ENCODE measurements at regions not wholly inside any gene's neighbourhood (a gene's known extent, or its start where the extent isn't known, plus 50 kb on each side); places are given as distances from the start of the nearest gene placed in this dataset.

DNA sequence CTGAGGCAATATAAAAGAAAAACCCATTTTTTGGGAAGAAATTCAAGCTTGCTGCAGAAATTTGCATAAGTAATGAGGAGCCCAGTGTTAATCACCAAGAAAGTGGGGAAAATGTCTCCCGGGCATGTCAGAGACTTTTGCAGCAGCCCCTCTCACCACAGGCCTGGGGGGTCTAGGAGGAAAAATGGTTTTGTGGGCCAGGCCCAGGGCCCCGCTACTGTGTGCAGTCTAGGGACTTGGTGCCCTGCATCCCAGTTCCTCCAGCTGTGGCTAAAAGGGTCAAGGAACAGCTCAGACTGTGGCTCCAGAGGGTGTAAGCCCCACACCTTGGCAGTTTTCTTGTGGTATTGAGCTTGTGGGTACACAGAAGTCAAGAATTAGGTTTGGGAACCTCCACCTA, 209.7 kb downstream of the HDGFL1 start:
- H3K4me1 ChIP-seq (ENCODE audit: insufficient read depth, low read length), result peaks cover under 1% of the 10 kb centered on the region
- H3K27me3 ChIP-seq (ENCODE audit: control insufficient read depth in 1 of 2, insufficient read depth in 2 of 2, low read length in 2 of 2), result no peaks in the 10 kb centered on the region
- no peak overlapping the region for H3K27ac ChIP-seq (ENCODE audit: low read depth, low read length)
- no peak overlapping the region for H3K4me3 ChIP-seq (ENCODE audit: low read depth in 1 of 2, low read length in 2 of 2)
- no peaks in the 10 kb centered on the region for H3K36me3 ChIP-seq (ENCODE audit: insufficient read depth, low read length)
- H3K9ac ChIP-seq (ENCODE audit: low read length), result no peak overlapping the region
- H3K9me3 ChIP-seq (ENCODE audit: low read length), result no peaks in the 10 kb centered on the region

GRCh38 chr6:22783931-22784330, 214.6 kb downstream of the HDGFL1 start:
- Histone ChIP-seq H3K4me3 (ENCODE audit: low read depth in 1 of 2, low read length in 2 of 2) (no peak overlapping the region), H3K4me1 (ENCODE audit: insufficient read depth, low read length) (peaks cover 10% of the 10 kb centered on the region), H3K9me3 (ENCODE audit: low read length) (no peaks in the 10 kb centered on the region), H3K36me3 (ENCODE audit: insufficient read depth, low read length) (no peaks in the 10 kb centered on the region), H3K27me3 (ENCODE audit: control insufficient read depth in 1 of 2, insufficient read depth in 2 of 2, low read length in 2 of 2) (no peaks in the 10 kb centered on the region), H3K27ac (ENCODE audit: low read depth, low read length) (no peak overlapping the region), H3K9ac (ENCODE audit: low read length) (no peak overlapping the region)

DNA sequence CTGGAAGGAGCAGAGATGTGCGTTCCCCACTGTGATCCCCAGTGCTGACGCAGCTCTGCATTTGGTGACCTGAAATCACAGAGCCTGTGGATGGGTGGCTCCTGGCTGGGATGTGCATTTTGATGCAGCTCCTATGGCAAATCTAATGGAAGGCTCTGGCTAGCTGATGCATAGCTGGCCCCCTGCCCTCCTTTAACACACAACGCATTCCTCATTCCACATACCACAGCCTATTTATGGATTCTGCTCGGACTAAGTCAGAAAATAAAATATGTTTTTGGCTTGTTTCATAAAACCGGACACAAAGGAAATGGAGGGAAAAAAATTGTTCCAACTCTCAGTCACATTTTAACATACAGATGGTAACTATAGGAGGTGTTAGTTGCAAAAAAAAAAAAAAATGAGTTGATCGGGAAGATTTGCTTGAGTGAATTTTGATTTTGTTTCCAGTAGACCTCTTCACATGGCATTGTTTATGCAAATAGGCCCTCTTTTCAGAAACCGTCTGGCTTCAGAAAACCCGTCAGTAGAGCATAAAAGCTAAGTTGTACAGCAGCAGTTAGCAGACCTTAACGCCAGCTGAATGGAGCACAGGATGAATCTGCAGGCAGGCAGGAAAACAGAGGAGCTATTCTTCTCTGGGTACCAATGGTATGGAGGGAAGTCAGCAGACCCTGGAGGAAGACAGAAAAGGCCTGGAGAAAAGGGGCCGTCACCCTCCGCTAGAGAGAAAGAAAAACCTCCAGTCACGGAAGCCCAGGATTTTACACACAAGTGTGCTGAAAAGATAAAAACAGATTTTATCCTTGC, 215.4 kb downstream of the HDGFL1 start:
- Histone ChIP-seq H3K27ac (ENCODE audit: low read depth, low read length) (no peak overlapping the region), H3K9me3 (ENCODE audit: low read length) (no peaks in the 10 kb centered on the region), H3K9ac (ENCODE audit: low read length) (no peak overlapping the region), H3K4me3 (ENCODE audit: low read depth in 1 of 2, low read length in 2 of 2) (no peak overlapping the region), H3K4me1 (ENCODE audit: insufficient read depth, low read length) (peaks cover 10% of the 10 kb centered on the region), H3K27me3 (ENCODE audit: control insufficient read depth in 1 of 2, insufficient read depth in 2 of 2, low read length in 2 of 2) (no peaks in the 10 kb centered on the region), H3K36me3 (ENCODE audit: insufficient read depth, low read length) (no peaks in the 10 kb centered on the region)

DNA sequence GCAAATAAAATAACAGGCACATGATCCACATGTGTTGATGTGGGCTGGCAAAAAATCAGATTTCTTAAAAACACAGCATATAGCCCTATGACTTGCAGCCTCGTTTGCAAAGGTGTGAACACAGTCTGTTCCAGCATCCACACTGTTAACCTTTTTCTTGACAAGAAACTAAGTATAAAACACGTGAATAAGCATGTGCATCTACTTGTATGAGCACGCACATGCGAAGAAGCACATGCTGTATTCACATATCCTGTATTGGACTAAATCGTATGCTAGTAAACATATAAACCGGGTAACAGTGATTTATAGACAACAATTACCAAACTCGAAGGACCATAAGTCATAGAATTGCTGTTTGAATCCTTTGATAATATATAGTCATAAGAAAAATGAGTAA, 218.7 kb downstream of the HDGFL1 start:
- no peak overlapping the region for H3K27ac ChIP-seq (ENCODE audit: low read depth, low read length)
- H3K9ac ChIP-seq (ENCODE audit: low read length), result no peak overlapping the region
- H3K36me3 ChIP-seq (ENCODE audit: insufficient read depth, low read length), result no peaks in the 10 kb centered on the region
- H3K4me3 ChIP-seq (ENCODE audit: low read depth in 1 of 2, low read length in 2 of 2), result no peak overlapping the region
- no peaks in the 10 kb centered on the region for H3K27me3 ChIP-seq (ENCODE audit: control insufficient read depth in 1 of 2, insufficient read depth in 2 of 2, low read length in 2 of 2)
- peaks cover 10% of the 10 kb centered on the region for H3K4me1 ChIP-seq (ENCODE audit: insufficient read depth, low read length)
- H3K9me3 ChIP-seq (ENCODE audit: low read length), result no peaks in the 10 kb centered on the region

- Histone ChIP-seq H3K9ac (ENCODE audit: low read length) (no peak overlapping the region), H3K27ac (ENCODE audit: low read depth, low read length) (no peak overlapping the region), H3K4me1 (ENCODE audit: insufficient read depth, low read length) (peaks cover 7% of the 10 kb centered on the region), H3K36me3 (ENCODE audit: insufficient read depth, low read length) (no peaks in the 10 kb centered on the region), H3K27me3 (ENCODE audit: control insufficient read depth in 1 of 2, insufficient read depth in 2 of 2, low read length in 2 of 2) (no peaks in the 10 kb centered on the region), H3K9me3 (ENCODE audit: low read length) (peaks cover 5% of the 10 kb centered on the region), H3K4me3 (ENCODE audit: low read depth in 1 of 2, low read length in 2 of 2) (no peak overlapping the region)
Measured at GRCh38 chr6:22789315-22789714, 219.9 kb downstream of the HDGFL1 start.

DNA sequence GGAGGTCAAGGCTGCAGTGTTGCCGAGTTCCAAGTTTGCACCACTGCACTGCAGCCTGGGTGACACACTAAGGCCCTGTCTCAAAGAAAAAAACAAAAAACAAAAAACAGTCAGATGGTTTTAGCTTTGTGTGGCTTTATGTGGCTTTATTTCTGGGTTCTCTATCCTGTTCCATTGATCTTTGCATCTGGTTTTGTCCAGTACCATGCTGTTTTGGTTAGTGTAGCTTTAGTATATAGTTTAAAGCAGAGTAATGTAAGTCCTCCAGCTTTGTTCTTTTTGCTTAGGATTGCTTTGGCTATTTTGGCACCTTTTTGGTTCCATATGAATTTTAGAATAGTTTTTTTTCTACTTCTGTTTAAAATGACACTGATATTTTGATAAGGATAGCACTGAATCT, 225.5 kb downstream of the HDGFL1 start:
- no peak overlapping the region for H3K4me3 ChIP-seq (ENCODE audit: low read depth in 1 of 2, low read length in 2 of 2)

DNA sequence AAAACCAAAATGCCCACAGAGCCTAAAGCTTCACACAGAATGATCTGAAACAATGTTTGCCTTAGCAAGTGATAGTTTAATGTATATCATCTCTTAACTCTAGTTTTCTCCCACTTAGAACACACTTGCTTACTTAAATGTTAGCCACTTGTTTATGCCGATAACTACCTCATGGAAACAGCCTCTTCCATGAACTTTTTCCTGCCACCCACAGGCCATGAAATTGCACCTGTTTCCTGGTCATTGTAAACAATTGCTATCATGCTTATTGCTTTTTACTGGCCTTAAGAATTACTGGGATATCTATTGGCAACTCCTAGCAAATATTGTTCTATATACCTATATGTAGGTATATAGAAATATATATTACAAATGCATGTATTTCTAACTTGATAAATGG, 231.1 kb downstream of the HDGFL1 start:
- no peaks in the 10 kb centered on the region for H3K9me3 ChIP-seq (ENCODE audit: low read length)
- H3K27ac ChIP-seq (ENCODE audit: low read depth, low read length), result no peak overlapping the region
- no peak overlapping the region for H3K4me3 ChIP-seq (ENCODE audit: low read depth in 1 of 2, low read length in 2 of 2)
- no peaks in the 10 kb centered on the region for H3K36me3 ChIP-seq (ENCODE audit: insufficient read depth, low read length)
- H3K9ac ChIP-seq (ENCODE audit: low read length), result no peak overlapping the region
- H3K27me3 ChIP-seq (ENCODE audit: control insufficient read depth in 1 of 2, insufficient read depth in 2 of 2, low read length in 2 of 2), result no peaks in the 10 kb centered on the region
- H3K4me1 ChIP-seq (ENCODE audit: insufficient read depth, low read length), result no peaks in the 10 kb centered on the region

More for the DNA sequence above, 225.5 kb downstream of the HDGFL1 start:
- no peaks in the 10 kb centered on the region for H3K36me3 ChIP-seq (ENCODE audit: insufficient read depth, low read length)
- no peaks in the 10 kb centered on the region for H3K27me3 ChIP-seq (ENCODE audit: control insufficient read depth in 1 of 2, insufficient read depth in 2 of 2, low read length in 2 of 2)
- no peak overlapping the region for H3K9ac ChIP-seq (ENCODE audit: low read length)
- no peak overlapping the region for H3K27ac ChIP-seq (ENCODE audit: low read depth, low read length)
- H3K9me3 ChIP-seq (ENCODE audit: low read length), result peaks cover 5% of the 10 kb centered on the region
- no peaks in the 10 kb centered on the region for H3K4me1 ChIP-seq (ENCODE audit: insufficient read depth, low read length)

DNA sequence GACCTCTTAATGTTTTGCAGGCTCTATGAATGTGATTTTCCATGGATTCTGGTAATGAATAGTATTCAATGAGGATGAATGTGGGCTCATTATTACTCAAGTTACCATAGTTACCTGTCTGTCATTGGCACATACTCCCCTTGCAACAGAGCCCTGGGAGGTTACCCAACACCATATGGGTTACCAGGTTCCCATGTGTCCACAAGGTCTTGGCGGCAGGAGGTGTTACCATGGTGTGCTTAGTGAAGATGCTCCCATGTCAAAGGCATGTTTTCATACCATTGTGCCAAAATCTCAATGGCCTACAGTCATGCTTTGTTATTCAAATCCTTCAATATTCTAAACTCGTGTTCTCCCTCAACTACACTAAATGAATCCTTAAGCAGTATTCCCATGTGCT, 232.5 kb downstream of the HDGFL1 start:
- H3K27me3 ChIP-seq (ENCODE audit: control insufficient read depth in 1 of 2, insufficient read depth in 2 of 2, low read length in 2 of 2), result no peaks in the 10 kb centered on the region
- no peak overlapping the region for H3K9ac ChIP-seq (ENCODE audit: low read length)
- no peak overlapping the region for H3K4me3 ChIP-seq (ENCODE audit: low read depth in 1 of 2, low read length in 2 of 2)
- no peaks in the 10 kb centered on the region for H3K9me3 ChIP-seq (ENCODE audit: low read length)
- H3K4me1 ChIP-seq (ENCODE audit: insufficient read depth, low read length), result peaks cover 7% of the 10 kb centered on the region
- H3K27ac ChIP-seq (ENCODE audit: low read depth, low read length), result no peak overlapping the region
- no peaks in the 10 kb centered on the region for H3K36me3 ChIP-seq (ENCODE audit: insufficient read depth, low read length)

DNA sequence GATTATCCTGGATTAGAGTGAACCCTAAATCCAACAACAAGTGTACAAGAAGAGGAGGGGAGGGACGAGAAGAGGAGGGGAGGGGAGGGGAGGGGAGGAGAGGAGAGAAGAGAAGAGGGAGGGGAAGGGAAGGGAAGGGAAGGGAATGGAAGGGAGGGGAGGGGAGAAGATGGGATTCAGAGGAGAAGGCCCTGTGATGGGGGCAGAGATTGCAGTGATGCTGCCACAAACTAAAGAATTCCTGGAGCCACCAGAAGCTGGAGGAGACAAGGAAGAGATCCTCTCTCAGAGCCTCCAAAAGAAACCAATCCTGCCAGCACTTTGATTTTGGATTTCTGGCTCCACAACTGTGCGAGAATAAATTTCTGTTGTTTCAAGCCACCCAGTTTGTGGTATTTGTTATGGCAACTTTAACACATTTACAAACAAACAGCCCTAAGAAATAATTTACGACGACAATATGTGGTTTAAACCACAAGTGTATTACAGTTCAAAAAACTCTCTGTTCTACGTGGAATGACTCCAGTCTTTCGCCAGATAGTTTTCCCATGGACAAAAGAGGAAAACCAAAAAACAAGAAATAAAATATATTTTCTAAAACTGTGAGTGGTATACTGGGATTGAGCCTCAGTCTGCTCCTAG, 235.4 kb downstream of the HDGFL1 start:
- no peaks in the 10 kb centered on the region for H3K27me3 ChIP-seq (ENCODE audit: control insufficient read depth in 1 of 2, insufficient read depth in 2 of 2, low read length in 2 of 2)
- no peak overlapping the region for H3K27ac ChIP-seq (ENCODE audit: low read depth, low read length)
- no peak overlapping the region for H3K9ac ChIP-seq (ENCODE audit: low read length)
- H3K4me1 ChIP-seq (ENCODE audit: insufficient read depth, low read length), result peaks cover 7% of the 10 kb centered on the region
- H3K4me3 ChIP-seq (ENCODE audit: low read depth in 1 of 2, low read length in 2 of 2), result no peak overlapping the region
- H3K9me3 ChIP-seq (ENCODE audit: low read length), result no peaks in the 10 kb centered on the region
- H3K36me3 ChIP-seq (ENCODE audit: insufficient read depth, low read length), result no peaks in the 10 kb centered on the region

- Histone ChIP-seq H3K9me3 (ENCODE audit: low read length) (no peaks in the 10 kb centered on the region), H3K27ac (ENCODE audit: low read depth, low read length) (no peak overlapping the region), H3K27me3 (ENCODE audit: control insufficient read depth in 1 of 2, insufficient read depth in 2 of 2, low read length in 2 of 2) (no peaks in the 10 kb centered on the region), H3K4me3 (ENCODE audit: low read depth in 1 of 2, low read length in 2 of 2) (no peak overlapping the region), H3K9ac (ENCODE audit: low read length) (no peak overlapping the region), H3K36me3 (ENCODE audit: insufficient read depth, low read length) (no peaks in the 10 kb centered on the region), H3K4me1 (ENCODE audit: insufficient read depth, low read length) (peaks cover 7% of the 10 kb centered on the region)
Measured at GRCh38 chr6:22807261-22807660, 237.9 kb downstream of the HDGFL1 start.

DNA sequence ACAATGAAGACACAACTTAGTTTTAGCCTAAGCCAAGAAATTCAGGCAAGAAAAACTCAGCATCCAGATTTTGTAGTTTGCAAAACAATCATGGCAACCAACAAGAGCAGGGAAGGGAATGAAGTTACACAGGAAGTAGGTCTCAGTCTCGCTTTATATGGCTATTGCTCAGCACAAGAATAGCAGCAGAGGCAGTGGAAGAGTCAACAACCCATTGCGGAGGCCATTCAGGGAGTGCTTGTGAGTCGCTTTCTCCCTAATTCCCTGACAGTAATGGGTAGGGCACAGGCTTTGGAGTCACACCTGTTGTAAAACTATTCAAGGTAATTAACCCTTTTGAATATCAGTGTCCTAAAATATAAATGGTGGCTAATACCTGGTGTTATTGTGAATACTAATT, 238.5 kb downstream of the HDGFL1 start:
- H3K27ac ChIP-seq (ENCODE audit: low read depth, low read length), result no peak overlapping the region
- no peaks in the 10 kb centered on the region for H3K27me3 ChIP-seq (ENCODE audit: control insufficient read depth in 1 of 2, insufficient read depth in 2 of 2, low read length in 2 of 2)
- no peak overlapping the region for H3K4me3 ChIP-seq (ENCODE audit: low read depth in 1 of 2, low read length in 2 of 2)
- H3K9ac ChIP-seq (ENCODE audit: low read length), result no peak overlapping the region
- no peaks in the 10 kb centered on the region for H3K9me3 ChIP-seq (ENCODE audit: low read length)
- H3K4me1 ChIP-seq (ENCODE audit: insufficient read depth, low read length), result peaks cover 7% of the 10 kb centered on the region
- H3K36me3 ChIP-seq (ENCODE audit: insufficient read depth, low read length), result no peaks in the 10 kb centered on the region

DNA sequence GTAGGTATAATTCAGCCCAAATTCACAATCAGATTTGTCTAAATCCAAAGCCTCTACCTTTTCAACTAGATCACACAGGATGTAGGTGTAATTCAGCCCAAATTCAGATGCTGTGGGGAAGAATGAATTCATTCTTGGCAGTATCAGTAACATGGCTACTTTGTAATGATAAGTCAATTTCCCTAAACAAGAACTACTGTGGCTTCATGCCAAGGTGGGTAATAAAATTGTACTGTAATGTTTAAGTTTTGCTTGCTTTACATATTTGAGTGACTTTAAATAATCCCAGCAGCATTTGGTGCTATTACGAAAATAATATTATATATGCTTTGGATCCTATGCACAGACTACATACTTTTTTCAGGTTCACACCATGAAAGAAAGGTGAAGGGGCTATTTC, 239.1 kb downstream of the HDGFL1 start:
- Histone ChIP-seq H3K9me3 (ENCODE audit: low read length) (no peaks in the 10 kb centered on the region), H3K27me3 (ENCODE audit: control insufficient read depth in 1 of 2, insufficient read depth in 2 of 2, low read length in 2 of 2) (no peaks in the 10 kb centered on the region), H3K36me3 (ENCODE audit: insufficient read depth, low read length) (no peaks in the 10 kb centered on the region), H3K4me3 (ENCODE audit: low read depth in 1 of 2, low read length in 2 of 2) (no peak overlapping the region), H3K9ac (ENCODE audit: low read length) (no peak overlapping the region), H3K27ac (ENCODE audit: low read depth, low read length) (no peak overlapping the region), H3K4me1 (ENCODE audit: insufficient read depth, low read length) (peaks cover 7% of the 10 kb centered on the region)

All from muscle layer of colon (tissue), 2 donors.